Muscle layer of duodenum (tissue), 2 donors: ENCODE measurements at regions not wholly inside any gene's neighbourhood (a gene's known extent, or its start where the extent isn't known, plus 50 kb on each side); places are given as distances from the start of the nearest gene placed in this dataset.
"Not testable (repeated sequence)": the region's sequence is repeated elsewhere in the genome, so short reads cannot be mapped to it uniquely, and the experiment has no call there.

ENCODE experiments used
- H3K27ac ChIP-seq: one replicate; pipeline ENCODE4 v1.7.0; 2013; ENCODE audit warnings: mild to moderate bottlenecking, low read length
- H3K27me3 ChIP-seq: one replicate; pipeline ENCODE4 v1.7.0; 2013; ENCODE audit warnings: low read depth, mild to moderate bottlenecking, control low read depth, low read length
- H3K36me3 ChIP-seq, 2 donors: one replicate each; pipeline ENCODE4 v1.7.0; 2013; ENCODE audit warnings: low read length in 2 of 2, control low read depth in 1 of 2, mild to moderate bottlenecking in 1 of 2; ENCODE audit not compliant: insufficient read depth in 2 of 2, control insufficient read depth in 1 of 2
- H3K4me1 ChIP-seq, 2 donors: one replicate each; pipeline ENCODE4 v1.7.0; 2013; ENCODE audit warnings: low read length in 2 of 2, mild to moderate bottlenecking in 2 of 2, control low read depth in 1 of 2, moderate library complexity in 1 of 2; ENCODE audit not compliant: insufficient read depth in 2 of 2, control insufficient read depth in 1 of 2
- H3K4me3 ChIP-seq, 2 donors: one replicate each; pipeline ENCODE4 v1.7.0; 2013; ENCODE audit warnings: low read length in 2 of 2, low read depth in 1 of 2, mild to moderate bottlenecking in 1 of 2
- H3K9me3 ChIP-seq, 2 donors: one replicate each; pipeline ENCODE4 v1.7.0; 2013; ENCODE audit warnings: low read length in 2 of 2, control low read depth in 1 of 2, mild to moderate bottlenecking in 1 of 2; ENCODE audit not compliant: control insufficient read depth in 1 of 2
- donor health status: healthy.

DNA sequence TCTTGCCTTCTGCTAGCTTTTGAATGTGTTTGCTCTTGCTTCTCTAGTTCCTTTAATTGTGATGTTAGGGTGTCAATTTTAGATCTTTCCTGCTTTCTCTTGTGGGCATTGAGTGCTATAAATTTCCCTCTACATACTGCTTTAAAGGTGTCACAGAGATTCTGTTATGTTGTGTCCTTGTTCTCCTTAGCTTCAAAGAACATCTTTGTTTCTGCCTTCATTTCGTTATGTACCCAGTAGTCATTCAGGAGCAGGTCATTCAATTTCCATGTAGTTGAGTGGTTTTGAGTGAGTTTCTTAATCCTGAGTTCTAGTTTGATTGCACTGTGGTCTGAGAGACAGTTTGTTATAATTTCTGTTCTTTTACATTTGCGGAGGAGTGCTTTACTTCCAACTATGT, 1639.2 kb upstream of the TMEFF2 start:
- H3K27me3 ChIP-seq, H3K9me3 ChIP-seq, H3K4me1 ChIP-seq, H3K4me3 ChIP-seq, H3K27ac ChIP-seq, H3K36me3 ChIP-seq: not testable (repeated sequence)

DNA sequence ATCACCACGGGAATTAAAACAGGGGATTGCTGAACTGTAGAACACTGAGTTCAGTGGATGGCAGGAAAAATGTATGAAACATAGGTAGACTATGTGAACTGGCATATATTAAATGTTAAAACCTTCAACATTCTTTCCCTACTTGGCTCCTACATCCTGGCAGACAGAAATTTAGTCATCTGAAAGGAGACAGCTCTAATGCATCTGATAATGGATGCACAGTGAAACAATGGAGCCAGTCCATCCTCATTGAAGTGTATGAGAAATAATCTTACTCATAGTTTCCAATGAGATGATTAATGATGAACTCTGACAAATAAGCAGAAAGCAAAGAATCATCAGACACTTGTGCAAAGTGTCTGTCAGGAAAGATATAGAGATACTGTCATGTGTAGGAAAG, 1629.7 kb upstream of the TMEFF2 start:
- H3K36me3 ChIP-seq = no peaks in the 10 kb centered on the region
- H3K4me3 ChIP-seq = no peak overlapping the region
- no peaks in the 10 kb centered on the region for H3K4me1 ChIP-seq
- H3K27me3 ChIP-seq = no peaks in the 10 kb centered on the region
- H3K27ac ChIP-seq = no peak overlapping the region
- H3K9me3 ChIP-seq = peaks cover 0 to 10% of the 10 kb centered on the region in 2 donors

DNA sequence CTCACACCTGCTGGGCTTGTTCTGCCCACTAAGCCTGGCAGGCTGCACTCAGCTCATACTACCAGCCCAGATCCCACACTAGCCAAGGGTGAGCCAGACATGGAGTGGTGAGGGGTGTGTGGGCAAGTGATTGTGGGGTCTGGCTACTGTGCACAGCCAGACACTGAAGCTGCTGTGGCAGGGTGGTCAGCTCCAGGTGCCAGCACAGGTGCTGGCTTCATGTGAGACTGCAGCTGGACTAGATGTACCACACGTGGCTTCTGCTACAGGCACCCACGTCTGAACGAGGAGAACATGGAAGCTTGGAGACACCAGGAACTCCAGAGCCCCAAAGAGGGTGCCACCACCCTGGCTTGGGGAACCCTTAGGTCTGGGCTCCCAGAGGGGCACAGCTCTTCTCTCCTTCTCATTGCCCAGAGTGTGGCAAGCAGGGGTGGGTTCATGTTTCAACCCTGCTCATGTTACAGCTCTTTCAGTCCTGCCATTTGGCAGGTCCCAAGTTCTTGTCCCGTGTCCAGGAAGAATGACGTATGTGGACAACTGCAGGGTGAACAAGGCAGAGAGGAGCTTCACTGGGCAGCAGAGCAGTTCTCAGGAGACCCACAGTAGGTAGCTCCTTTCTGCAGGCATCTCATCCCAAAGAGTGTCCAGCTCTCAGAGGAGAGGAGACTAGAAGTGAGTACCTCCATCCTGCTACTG, 1624.2 kb upstream of the TMEFF2 start:
- Histone ChIP-seq H3K27ac (no peak overlapping the region), H3K4me3 (no peak overlapping the region), H3K27me3 (no peaks in the 10 kb centered on the region), H3K9me3 (peaks cover 0 to 10% of the 10 kb centered on the region in 2 donors), H3K4me1 (no peaks in the 10 kb centered on the region), H3K36me3 (no peaks in the 10 kb centered on the region)

DNA sequence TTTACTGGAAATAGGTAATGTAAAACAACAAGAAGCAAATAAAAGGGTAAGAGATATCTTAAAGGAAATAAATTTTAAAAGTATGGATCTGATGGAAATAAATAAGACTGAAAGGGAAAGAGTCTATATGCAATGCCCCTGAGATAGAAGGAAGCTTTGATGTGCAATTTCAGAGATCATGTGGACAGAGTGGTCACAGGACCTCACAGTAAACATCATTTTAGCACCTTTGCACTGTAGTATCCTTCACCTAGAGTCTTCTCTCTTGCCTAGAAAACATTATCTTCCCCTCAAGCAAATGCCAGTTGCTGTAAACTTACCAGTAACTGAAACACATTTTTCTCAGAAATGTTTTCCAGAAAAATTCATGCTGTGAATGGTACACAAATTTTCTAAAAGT, 1621.3 kb upstream of the TMEFF2 start:
- no peak overlapping the region for H3K27ac ChIP-seq
- H3K9me3 ChIP-seq = peaks cover 0 to 5% of the 10 kb centered on the region in 2 donors
- H3K4me1 ChIP-seq = no peaks in the 10 kb centered on the region
- no peaks in the 10 kb centered on the region for H3K36me3 ChIP-seq
- H3K4me3 ChIP-seq = no peak overlapping the region
- H3K27me3 ChIP-seq = no peaks in the 10 kb centered on the region

DNA sequence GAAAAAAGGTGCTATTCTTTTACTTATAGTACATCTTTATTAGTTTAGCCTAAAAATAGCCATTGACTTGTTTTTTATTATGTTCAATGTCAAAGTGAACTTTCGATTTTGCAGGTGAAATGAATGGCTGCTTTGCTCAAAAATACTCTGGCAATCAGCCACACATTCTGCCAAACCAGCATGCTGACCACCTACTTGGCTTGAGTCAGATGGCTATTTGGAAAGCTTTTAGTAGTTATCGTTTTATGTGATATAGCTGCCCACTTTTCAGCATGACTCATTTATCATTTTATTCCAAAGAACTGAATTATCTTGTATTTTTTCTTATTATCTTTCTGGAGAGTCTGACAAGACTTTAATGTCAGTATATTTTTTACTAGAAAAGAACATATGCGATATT, 1615.8 kb upstream of the TMEFF2 start:
- no peaks in the 10 kb centered on the region for H3K9me3 ChIP-seq
- H3K27ac ChIP-seq = no peak overlapping the region
- no peaks in the 10 kb centered on the region for H3K36me3 ChIP-seq
- H3K4me1 ChIP-seq = no peaks in the 10 kb centered on the region
- H3K4me3 ChIP-seq = no peak overlapping the region
- H3K27me3 ChIP-seq = no peaks in the 10 kb centered on the region

DNA sequence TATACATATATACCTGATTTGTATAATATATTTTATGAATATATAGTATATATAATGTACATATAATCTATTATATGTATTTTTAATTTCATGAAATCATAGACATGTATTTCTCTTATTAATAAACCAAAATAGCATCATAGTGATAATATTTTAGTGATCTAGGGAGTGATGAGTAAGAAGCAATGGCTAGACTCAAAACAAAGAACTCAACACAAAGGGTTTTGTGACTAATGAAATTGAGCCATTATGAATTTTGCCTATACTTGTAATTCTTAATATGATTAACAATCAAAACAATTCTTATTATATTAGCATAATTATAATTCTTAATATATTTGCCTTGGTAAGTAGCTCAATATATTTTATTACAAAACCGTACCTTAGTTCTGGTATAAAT, 1614.1 kb upstream of the TMEFF2 start:
- H3K36me3 ChIP-seq = no peaks in the 10 kb centered on the region
- H3K4me1 ChIP-seq = no peaks in the 10 kb centered on the region
- H3K9me3 ChIP-seq = no peaks in the 10 kb centered on the region
- no peaks in the 10 kb centered on the region for H3K27me3 ChIP-seq
- H3K27ac ChIP-seq = no peak overlapping the region
- H3K4me3 ChIP-seq = no peak overlapping the region

DNA sequence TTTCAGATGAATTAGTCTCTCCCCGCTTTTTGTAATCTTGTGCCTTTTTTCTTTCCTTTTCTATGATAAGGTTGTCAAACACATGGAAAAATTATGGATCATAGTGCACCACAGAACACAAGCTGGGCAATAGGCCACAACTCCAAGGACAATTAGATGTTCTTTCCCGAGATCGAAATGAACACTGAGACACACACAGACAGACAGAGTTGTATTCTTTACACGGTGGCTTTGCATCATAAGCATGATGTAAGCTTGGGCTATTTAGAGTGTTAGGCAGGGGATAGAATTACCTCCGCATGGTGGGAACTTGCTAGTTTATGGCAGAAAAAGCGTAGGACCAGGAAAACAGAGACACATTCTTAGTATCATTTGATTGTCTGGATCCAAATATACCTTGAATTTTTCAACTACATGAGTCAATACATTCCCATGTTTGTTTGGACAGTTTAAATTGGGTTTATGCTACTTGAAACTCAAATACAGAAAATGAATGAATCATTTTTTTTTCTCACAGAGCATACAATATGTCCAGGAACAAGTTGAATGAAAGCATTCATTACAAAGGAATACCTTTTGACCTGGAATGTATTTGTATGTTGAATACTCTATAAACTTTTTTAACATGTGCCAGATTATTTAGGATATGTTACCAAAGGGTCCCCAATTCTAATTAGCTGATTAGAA, 1611.5 kb upstream of the TMEFF2 start:
- H3K27ac ChIP-seq = no peak overlapping the region
- no peak overlapping the region for H3K4me3 ChIP-seq
- no peaks in the 10 kb centered on the region for H3K9me3 ChIP-seq
- H3K4me1 ChIP-seq = no peaks in the 10 kb centered on the region
- H3K36me3 ChIP-seq = no peaks in the 10 kb centered on the region
- no peaks in the 10 kb centered on the region for H3K27me3 ChIP-seq

DNA sequence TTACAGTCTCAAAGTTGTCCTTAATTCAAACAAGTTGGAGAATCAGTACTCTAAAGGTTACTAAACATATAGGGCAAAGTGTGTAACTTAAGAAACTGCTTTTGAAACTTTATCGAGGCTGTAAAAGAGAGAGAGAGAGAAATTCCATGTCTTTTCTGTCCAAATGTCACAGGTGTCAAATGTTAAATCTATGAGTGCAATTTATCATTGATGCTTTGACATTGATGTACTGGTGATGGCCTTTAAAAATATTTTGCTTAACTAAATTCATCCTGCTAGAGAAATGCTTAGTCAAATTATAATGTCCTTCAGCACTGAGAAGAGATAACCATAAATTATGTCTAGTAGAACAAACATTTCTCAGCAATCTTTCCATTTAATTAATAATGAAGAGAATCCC, 1602.1 kb upstream of the TMEFF2 start:
- H3K4me1 ChIP-seq = no peaks in the 10 kb centered on the region
- no peaks in the 10 kb centered on the region for H3K27me3 ChIP-seq
- no peaks in the 10 kb centered on the region for H3K36me3 ChIP-seq
- no peaks in the 10 kb centered on the region for H3K9me3 ChIP-seq
- H3K27ac ChIP-seq = no peak overlapping the region
- H3K4me3 ChIP-seq = no peak overlapping the region

DNA sequence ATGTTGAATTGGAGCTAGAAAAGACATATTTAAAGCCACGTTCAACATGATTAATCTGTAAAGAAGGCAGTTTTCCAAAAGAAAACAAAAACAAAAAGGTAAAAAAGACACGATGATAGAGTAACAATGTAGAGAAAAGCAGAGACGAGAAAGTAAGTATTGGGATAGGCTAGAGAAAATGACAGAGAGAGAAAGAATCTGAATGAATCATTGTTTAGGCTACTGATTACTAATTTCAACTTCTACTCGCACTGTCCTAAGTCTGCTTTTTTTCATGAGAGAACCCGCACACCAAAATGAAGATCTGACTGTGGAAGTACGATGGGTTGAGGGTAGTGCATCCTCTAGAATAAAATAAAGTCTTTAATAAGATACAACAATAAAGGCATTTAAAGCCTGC, 1599.2 kb upstream of the TMEFF2 start:
- no peaks in the 10 kb centered on the region for H3K27me3 ChIP-seq
- H3K27ac ChIP-seq = no peak overlapping the region
- no peaks in the 10 kb centered on the region for H3K4me1 ChIP-seq
- no peaks in the 10 kb centered on the region for H3K36me3 ChIP-seq
- H3K4me3 ChIP-seq = no peak overlapping the region
- H3K9me3 ChIP-seq = no peaks in the 10 kb centered on the region

DNA sequence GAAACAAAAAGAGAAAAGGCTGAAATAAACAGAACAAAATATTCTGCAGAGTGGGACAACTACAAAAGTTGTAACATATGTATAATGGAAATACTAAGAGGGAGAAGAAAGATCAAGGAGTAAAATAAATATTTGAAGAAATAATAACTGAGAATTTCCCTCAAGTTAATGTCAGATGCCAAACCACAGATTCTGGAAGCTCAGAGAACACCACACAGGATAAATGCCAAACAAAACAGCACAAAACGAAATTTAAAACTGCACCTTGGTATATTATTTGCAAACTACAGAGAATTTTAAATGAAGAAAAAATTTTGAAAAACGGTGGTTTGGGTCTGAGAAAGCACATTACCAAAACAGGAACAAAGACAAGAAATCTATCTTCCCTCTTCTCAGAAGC, 1588.9 kb upstream of the TMEFF2 start:
- H3K9me3 ChIP-seq = no peaks in the 10 kb centered on the region

DNA sequence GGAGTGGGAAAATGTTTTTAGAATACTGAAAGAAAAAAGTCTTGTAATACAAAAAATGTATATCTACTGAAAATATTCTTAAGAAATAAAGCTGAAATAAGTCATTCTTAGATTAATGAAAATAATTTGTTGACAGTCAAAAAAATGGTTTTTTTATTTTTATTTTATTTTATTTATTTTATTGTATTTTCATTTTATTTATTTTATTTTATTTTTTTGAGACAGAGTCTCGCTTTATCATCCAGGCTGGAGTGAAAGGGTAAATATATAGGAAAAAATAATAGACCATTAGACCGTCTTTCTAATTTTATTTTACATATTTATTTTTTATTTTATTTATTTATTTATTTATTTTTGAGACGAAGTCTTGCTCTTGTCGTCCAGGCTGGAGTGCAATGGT, 1583.6 kb upstream of the TMEFF2 start:
- Histone ChIP-seq H3K4me1 (no peaks in the 10 kb centered on the region), H3K27ac (no peak overlapping the region), H3K9me3 (no peaks in the 10 kb centered on the region), H3K27me3 (no peaks in the 10 kb centered on the region), H3K36me3 (no peaks in the 10 kb centered on the region), H3K4me3 (no peak overlapping the region)

More for the DNA sequence above, 1588.9 kb upstream of the TMEFF2 start:
- Histone ChIP-seq H3K27me3 (no peaks in the 10 kb centered on the region), H3K4me3 (no peak overlapping the region), H3K4me1 (no peaks in the 10 kb centered on the region), H3K27ac (no peak overlapping the region), H3K36me3 (no peaks in the 10 kb centered on the region)

DNA sequence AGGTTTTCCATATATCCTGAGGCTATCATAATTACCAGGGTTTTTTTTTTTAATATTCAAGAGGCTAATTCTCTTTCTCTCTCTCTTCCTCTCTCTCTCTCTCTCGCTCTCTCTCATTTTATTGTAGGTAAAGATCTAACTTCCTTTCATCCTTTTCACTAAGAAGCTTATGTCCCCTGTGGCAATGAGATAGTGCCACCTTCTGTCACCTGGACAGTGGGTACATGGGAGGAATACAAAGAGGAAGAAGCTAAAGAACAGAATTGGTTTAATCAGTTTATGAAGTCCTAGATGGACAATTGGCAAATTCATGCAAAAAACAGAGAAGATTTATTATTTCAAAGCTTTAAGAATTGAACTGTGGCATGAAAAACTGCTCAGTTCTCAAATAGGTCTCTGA, 1582.3 kb upstream of the TMEFF2 start:
- no peak overlapping the region for H3K4me3 ChIP-seq
- no peaks in the 10 kb centered on the region for H3K9me3 ChIP-seq
- no peak overlapping the region for H3K27ac ChIP-seq
- no peaks in the 10 kb centered on the region for H3K27me3 ChIP-seq
- H3K4me1 ChIP-seq = no peaks in the 10 kb centered on the region
- no peaks in the 10 kb centered on the region for H3K36me3 ChIP-seq
